ENCODE measurements at regions not wholly inside any gene's neighbourhood (a gene's known extent, or its start where the extent isn't known, plus 50 kb on each side); places are given as distances from the start of the nearest gene placed in this dataset.
A peak's percentile ranks its signal among the peaks of the same experiment; 100 is the strongest.

DNA sequence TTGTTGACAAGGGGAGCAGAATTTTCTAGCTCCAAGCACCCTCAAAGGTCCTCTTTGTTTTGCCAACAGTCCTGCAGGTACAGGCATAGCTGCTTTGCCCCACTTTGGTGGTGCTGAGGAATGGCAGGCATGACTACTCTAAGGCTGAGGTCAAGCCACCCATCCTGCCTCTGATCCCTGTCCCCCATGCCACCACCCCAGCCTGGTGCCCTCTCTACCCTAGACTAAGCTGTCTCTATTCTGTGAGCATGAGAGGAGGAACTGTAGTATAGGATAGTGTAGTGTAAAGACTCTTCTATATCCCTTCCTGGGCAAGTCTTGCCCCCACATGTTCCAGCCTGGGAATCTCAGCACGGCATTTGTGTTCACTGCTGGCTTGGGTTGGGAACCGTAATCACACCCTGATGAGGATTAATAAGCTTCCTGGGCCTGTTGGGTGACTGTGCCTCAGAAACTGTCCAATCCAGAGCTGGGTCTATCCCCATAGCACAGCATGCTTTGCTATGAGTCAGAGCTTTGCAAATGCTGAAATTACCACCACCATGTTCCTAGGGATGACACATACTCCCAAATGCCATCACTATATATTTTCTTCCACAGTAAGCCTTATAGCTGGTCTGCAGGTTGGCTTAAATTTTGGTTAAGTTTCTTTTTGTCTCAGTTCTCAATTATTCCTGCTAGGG is 105.7 kb upstream of the PPP2R5A start:
- Mint-ChIP-seq H3K4me3 (no peak overlapping the region), H3K27ac (no peak overlapping the region), H3K4me1 (peaks cover 3% of the 10 kb centered on the region), H3K27me3 (no peaks in the 10 kb centered on the region), H3K36me3 (ENCODE audit: low read depth) (peaks cover 2% of the 10 kb centered on the region)
- ATAC-seq (no peak), DNase-seq (no peak)
- no peaks in the 10 kb centered on the region for H3K9me3 ChIP-seq (ENCODE audit: control insufficient read depth, low read length, poor library complexity, severe bottlenecking)

DNA sequence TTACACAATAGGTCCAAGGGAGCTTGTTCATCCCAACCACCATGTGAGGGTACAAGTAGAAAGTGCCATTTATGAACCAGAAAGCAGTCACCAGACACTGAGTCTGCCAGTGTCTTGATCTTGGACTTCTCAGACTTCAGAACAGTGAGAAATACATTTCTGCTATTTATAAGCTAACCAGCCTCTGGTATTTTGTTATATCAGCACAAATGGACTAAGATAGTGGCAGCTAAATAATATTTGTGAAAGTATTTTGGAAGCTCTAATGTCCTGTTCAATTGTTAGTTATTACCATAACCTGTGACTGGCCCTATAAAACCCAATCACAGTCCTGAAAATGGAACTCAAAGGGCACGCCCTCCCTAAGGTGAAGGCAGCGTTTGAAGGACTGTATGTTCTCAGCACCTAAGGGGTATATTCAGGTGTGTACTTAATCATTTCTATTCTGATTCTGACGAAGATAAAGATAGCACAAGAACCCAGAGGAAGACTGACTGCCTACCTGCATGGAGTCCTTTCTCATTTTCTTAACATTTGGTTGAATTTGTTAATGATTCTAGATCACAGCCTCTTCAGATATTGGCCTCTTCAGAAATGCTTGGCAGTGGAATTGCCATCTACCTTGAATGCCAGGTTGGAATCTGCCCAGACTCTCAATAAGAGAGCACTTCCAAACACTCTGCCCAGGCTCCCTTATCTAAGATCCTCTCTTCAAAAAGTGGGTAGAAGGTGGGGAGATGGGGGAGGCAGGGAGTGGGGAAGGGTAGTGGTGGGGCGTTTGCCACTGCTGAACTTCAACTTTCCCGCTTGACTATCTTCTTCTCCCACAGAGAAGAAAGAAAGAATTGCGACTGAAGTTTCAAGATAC is 104.0 kb upstream of the PPP2R5A start:
- Mint-ChIP-seq H3K36me3 (ENCODE audit: low read depth) (peaks cover 5% of the 10 kb centered on the region), H3K27me3 (no peaks in the 10 kb centered on the region), H3K4me1 (peaks cover 7% of the 10 kb centered on the region), H3K27ac (no peak overlapping the region), H3K4me3 (no peak overlapping the region)
- no peaks in the 10 kb centered on the region for H3K9me3 ChIP-seq (ENCODE audit: control insufficient read depth, low read length, poor library complexity, severe bottlenecking)
- DNase-seq (no peak), ATAC-seq (no peak)

DNA sequence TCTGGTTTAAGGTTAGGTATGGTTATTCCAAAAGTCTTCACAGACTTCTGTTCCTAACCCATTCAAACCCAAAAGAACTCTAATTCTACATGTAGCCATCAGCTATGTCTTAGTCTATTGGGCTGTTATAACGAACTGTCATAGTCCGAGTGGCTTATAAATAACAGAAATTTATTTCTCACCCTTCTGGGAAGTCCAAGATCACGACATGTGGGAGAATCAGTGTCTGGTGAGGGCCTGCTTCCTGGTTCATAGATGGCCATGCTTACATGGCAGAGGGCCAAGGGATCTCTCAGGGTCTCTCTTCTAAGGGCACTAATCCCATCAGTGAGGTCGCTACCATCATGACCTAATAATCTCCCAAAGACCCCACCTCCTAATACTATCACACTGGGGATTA is 103.0 kb upstream of the PPP2R5A start:
- H3K4me1 Mint-ChIP-seq: peaks cover 11% of the 10 kb centered on the region
- ATAC-seq: no peak
- H3K36me3 Mint-ChIP-seq (ENCODE audit: low read depth): peaks cover 5% of the 10 kb centered on the region

DNA sequence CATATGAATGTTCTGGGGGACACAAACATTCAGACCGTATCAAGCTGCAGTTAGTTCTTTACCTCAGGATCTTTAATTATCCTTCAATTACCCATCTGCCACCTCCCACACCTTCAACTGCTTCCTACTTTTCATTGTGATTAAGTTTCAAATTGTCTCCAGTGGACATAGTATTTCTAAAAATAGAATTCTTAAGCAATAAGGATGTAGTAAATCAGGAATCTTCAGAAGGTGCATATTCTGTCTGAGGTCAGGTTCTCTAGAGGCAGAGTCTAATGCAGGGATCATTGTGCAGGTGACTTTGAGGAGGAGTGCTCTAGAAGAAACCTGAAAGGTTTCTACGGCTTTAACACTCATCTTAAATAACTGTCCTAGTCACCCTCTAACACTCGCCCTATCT is 102.6 kb upstream of the PPP2R5A start:
- no peak overlapping the region for H3K4me3 Mint-ChIP-seq
- no peak for DNase-seq
- peaks cover 11% of the 10 kb centered on the region for H3K4me1 Mint-ChIP-seq
- H3K27ac Mint-ChIP-seq: no peak overlapping the region
- H3K9me3 ChIP-seq (ENCODE audit: control insufficient read depth, low read length, poor library complexity, severe bottlenecking): no peaks in the 10 kb centered on the region
- no peaks in the 10 kb centered on the region for H3K27me3 Mint-ChIP-seq
- ATAC-seq: no peak
- peaks cover 5% of the 10 kb centered on the region for H3K36me3 Mint-ChIP-seq (ENCODE audit: low read depth)

More for the DNA sequence above, 103.0 kb upstream of the PPP2R5A start:
- H3K4me3 Mint-ChIP-seq: no peak overlapping the region
- H3K27me3 Mint-ChIP-seq: no peaks in the 10 kb centered on the region
- H3K9me3 ChIP-seq (ENCODE audit: control insufficient read depth, low read length, poor library complexity, severe bottlenecking): no peaks in the 10 kb centered on the region
- H3K27ac Mint-ChIP-seq: no peak overlapping the region
- no peak for DNase-seq

DNA sequence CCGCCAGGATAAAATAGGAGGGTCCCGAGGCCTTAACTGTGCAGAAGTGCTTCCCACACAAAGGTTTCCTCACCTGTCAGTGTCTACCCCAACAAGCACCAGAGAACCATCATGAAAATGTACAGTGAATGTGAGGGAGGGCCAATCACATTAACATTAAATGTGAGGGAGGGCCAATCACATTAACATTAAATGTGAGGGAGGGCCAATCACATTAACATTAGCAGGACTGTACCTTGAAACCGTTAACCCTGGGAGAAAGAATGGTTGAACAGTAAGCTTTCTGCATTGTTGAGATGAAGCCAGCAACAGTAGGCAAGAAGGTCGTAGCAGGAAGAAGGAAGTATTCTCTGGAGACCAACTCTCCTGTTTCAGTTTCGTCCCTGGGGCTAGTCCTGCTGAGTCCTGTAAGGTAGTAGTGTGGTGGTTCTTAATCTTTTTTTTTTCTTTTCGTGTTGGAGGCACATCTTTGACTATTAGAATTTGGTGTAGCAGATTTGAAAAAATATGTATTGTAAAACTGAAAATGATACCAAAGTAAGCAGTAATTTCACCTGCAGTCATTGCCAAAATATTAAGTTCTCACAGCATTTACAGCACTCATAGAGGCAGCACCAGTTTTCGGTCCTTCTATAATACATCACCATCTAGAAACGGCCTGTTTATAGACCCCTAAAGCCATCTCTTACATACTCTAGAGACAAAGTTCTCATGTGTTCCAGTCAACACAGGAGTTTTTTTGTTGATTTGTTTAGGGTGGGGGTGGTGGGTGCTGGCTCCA is 98.6 kb upstream of the PPP2R5A start:
- H3K9me3 ChIP-seq (ENCODE audit: control insufficient read depth, low read length, poor library complexity, severe bottlenecking): no peaks in the 10 kb centered on the region
- Mint-ChIP-seq H3K27ac (peak overlapping the region; percentile 19), H3K27me3 (no peaks in the 10 kb centered on the region), H3K36me3 (ENCODE audit: low read depth) (peaks cover 5% of the 10 kb centered on the region), H3K4me3 (peak overlapping the region; percentile 60), H3K4me1 (peaks cover 21% of the 10 kb centered on the region)
- ATAC-seq (peak; percentile 77), DNase-seq (no peak)

DNA sequence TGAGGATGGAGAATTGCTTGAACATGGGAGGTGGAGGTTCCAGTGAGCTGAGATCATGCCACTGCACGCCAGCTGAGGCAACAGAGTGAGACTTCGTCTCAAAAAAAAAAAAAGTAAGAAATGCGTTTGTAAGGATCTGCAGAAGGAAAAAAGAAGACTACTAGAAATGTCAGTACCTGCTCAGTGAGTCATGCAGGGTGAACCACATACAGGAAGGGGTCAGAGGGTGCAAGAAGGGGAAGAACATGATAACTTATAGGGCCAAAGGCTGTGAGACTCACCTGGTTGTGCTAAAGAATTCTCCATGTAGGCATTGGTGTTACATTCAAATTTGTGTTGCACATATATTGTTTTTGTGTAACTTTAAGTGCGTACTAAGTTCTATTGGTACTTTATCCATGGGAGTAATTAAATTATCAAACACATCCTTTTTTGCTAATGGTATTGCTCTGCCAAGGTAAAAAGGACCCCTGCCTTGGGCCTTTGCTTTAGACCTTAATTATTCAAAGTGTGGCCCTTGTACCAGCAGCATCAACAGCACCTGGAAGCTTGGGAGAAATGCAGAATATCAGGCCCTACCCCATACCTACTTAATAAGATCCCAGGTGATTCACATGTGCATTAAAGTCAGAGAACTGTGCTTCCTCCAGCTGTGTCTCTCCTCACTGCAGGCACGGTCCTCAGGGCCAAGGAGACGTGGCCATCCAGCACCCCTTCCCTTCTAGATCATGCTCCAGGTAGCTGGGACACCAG is 96.4 kb upstream of the PPP2R5A start:
- H3K4me1 Mint-ChIP-seq: peaks cover 21% of the 10 kb centered on the region
- no peak overlapping the region for H3K4me3 Mint-ChIP-seq
- H3K27me3 Mint-ChIP-seq: no peaks in the 10 kb centered on the region
- no peak for DNase-seq
- H3K27ac Mint-ChIP-seq: peak overlapping the region; percentile 51
- ATAC-seq: peak; percentile 74
- H3K36me3 Mint-ChIP-seq (ENCODE audit: low read depth): peaks cover 3% of the 10 kb centered on the region
- no peaks in the 10 kb centered on the region for H3K9me3 ChIP-seq (ENCODE audit: control insufficient read depth, low read length, poor library complexity, severe bottlenecking)

DNA sequence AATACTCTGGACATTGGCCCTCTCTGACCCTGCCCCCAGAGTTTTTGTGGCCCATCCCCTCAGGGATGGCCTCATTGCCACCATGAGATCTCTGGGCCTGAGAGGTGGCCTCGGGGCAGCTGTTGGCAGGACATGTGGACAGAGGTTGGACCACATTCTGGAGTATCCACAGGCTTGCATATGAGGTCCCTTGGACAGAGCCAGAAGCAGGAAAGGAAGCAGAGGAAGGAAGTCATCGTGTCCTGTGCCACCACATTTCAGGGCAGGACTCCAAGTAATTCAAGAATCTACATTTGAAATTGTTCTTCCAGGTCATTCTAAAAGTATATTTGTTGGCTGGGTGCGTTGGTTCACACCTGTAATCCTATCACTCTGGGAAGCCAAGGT is 95.9 kb upstream of the PPP2R5A start:
- ATAC-seq (no peak), DNase-seq (no peak)
- no peaks in the 10 kb centered on the region for H3K27me3 Mint-ChIP-seq
- H3K36me3 Mint-ChIP-seq (ENCODE audit: low read depth): peaks cover 3% of the 10 kb centered on the region
- H3K27ac Mint-ChIP-seq: peak overlapping the region; percentile 51
- no peak overlapping the region for H3K4me3 Mint-ChIP-seq
- no peaks in the 10 kb centered on the region for H3K9me3 ChIP-seq (ENCODE audit: control insufficient read depth, low read length, poor library complexity, severe bottlenecking)
- H3K4me1 Mint-ChIP-seq: peaks cover 21% of the 10 kb centered on the region

DNA sequence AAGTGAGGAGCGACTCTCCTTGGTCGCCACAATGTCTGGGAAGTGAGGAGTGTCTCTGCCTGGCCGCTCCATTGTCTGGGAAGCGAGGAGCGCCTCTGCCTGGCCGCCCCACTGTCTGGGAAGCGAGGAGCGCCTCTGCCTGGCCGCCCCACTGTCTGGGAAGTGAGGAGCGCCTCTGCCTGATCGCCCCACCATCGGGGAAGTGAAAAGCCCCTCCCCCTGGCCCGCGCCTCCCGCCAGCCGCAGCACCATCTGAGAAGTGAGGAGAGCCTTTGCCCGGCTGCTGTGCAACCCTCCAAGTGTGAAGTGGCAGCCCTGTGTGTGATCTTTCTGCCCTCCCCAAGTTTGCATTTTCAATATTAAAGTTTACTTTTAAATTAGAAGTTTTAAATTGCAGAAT is 95.0 kb upstream of the PPP2R5A start:
- Mint-ChIP-seq H3K4me3 (no peak overlapping the region), H3K27ac (no peak overlapping the region), H3K4me1 (peaks cover 17% of the 10 kb centered on the region), H3K36me3 (ENCODE audit: low read depth) (no peaks in the 10 kb centered on the region), H3K27me3 (no peaks in the 10 kb centered on the region)
- no peak for DNase-seq
- no peak for ATAC-seq
- H3K9me3 ChIP-seq (ENCODE audit: control insufficient read depth, low read length, poor library complexity, severe bottlenecking): no peaks in the 10 kb centered on the region

DNA sequence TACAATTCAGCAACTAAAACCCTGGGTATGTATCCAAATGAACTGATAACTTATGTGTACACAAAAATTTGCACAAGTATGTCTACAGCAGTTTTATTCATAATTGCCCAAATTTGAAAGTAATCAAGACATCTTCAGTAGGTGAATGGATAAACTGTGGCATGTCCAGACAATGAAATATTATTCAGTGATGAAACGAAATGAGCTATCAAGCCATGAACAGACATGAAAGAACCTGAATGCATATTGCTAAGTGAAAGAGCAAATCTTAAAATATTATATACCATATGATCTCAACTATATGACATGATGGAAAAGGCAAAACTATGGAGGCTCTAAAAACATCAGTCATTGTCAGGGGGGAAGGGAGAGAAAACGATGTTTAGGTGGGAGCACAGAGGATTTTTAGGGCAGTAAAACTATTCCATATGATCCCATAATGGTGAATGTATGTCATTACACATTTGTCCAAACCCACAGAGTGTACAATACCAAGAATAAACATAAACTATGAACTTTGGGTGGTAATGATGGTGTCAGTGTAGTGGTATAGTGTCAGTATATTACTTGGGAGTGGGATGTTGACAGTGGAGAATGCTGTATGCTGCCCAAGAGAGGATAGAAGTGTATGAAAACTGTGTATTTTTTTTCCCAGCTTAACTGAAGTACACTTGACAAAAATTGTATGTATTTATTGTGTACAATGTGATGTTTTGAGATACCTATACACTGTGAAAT is 92.8 kb upstream of the PPP2R5A start:
- Mint-ChIP-seq H3K4me3 (no peak overlapping the region), H3K4me1 (peaks cover 12% of the 10 kb centered on the region), H3K27me3 (no peaks in the 10 kb centered on the region), H3K27ac (no peak overlapping the region), H3K36me3 (ENCODE audit: low read depth) (peaks cover 6% of the 10 kb centered on the region)
- DNase-seq (no peak), ATAC-seq (no peak)
- peaks cover 4% of the 10 kb centered on the region for H3K9me3 ChIP-seq (ENCODE audit: control insufficient read depth, low read length, poor library complexity, severe bottlenecking)

DNA sequence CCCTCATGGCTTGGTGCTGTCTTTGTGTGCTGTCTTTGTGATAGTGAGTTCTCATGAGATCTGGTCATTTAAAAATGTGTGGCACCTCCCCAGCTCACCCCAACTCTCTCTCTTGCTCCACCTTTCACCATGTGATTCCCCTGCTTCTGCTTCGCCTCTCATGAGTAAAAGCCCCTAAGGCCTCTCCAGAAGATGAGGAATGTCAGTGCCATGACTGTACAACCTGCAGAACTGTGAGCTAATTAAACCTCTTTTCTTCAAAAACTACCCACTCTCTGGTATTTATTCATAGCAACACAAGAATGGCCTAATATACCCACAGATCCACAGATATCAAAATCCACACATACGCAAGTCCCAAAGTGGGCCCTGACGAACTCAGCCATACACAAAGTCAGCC is 88.9 kb upstream of the PPP2R5A start:
- no peak overlapping the region for H3K4me3 Mint-ChIP-seq
- peaks cover 4% of the 10 kb centered on the region for H3K9me3 ChIP-seq (ENCODE audit: control insufficient read depth, low read length, poor library complexity, severe bottlenecking)
- DNase-seq (no peak), ATAC-seq (no peak)
- no peaks in the 10 kb centered on the region for H3K4me1 Mint-ChIP-seq
- H3K36me3 Mint-ChIP-seq (ENCODE audit: low read depth): peaks cover 6% of the 10 kb centered on the region
- no peak overlapping the region for H3K27ac Mint-ChIP-seq
- H3K27me3 Mint-ChIP-seq: no peaks in the 10 kb centered on the region

DNA sequence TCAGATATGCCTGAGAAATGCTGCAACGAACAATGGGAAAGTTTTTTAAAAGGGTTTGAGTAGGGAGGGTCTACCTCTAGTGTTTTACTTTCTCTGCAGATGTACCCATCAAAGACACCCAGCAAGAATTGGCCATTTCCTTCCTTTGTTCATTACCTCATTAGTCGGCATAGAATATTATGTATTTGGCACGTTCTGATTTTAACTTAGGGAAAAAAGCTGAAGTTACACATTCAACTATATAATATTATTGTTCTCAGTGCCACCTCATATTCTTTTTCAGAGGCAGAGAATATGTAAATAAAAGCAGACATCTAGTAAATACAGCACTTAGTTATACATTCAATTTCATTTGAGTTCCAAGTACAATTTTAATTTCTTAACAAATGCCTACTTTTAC is 83.7 kb upstream of the PPP2R5A start:
- Mint-ChIP-seq H3K4me3 (no peak overlapping the region), H3K4me1 (no peaks in the 10 kb centered on the region), H3K27ac (no peak overlapping the region), H3K36me3 (ENCODE audit: low read depth) (peaks cover 2% of the 10 kb centered on the region), H3K27me3 (no peaks in the 10 kb centered on the region)
- ATAC-seq (no peak), DNase-seq (no peak)
- H3K9me3 ChIP-seq (ENCODE audit: control insufficient read depth, low read length, poor library complexity, severe bottlenecking): no peaks in the 10 kb centered on the region

DNA sequence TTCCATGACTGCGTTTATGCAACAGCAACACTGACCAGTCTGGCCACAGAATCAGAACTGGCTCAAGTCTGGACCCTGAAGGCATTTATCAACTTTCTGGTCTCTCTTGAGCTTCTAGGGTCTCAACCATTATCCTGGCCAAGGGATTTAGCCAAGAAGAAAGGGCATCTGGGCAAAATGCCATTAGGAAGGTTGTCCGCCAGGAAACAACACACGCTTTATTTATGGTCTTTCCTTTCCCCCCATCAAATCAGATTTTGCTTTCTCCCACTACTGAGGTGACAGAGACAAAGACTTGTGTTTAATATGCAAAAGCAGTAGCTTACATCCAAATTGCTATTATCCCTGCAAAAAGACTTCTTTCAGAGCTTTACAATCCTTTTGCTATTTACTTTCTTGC is 81.6 kb upstream of the PPP2R5A start:
- no peaks in the 10 kb centered on the region for H3K27me3 Mint-ChIP-seq
- no peaks in the 10 kb centered on the region for H3K4me1 Mint-ChIP-seq
- no peak for ATAC-seq

More for the DNA sequence above, 81.6 kb upstream of the PPP2R5A start:
- H3K4me3 Mint-ChIP-seq: no peak overlapping the region
- H3K27ac Mint-ChIP-seq: no peak overlapping the region
- no peak for DNase-seq
- peaks cover 2% of the 10 kb centered on the region for H3K36me3 Mint-ChIP-seq (ENCODE audit: low read depth)
- H3K9me3 ChIP-seq (ENCODE audit: control insufficient read depth, low read length, poor library complexity, severe bottlenecking): no peaks in the 10 kb centered on the region

Data from T-helper 17 cell (primary cell).